Activated CD4-positive, CD25-positive, alpha-beta regulatory T cell treated with anti-CD3 and anti-CD28 coated beads, Interleukin-2, amount 50 U/mL, for 16 hours (primary cell): ENCODE measurements at regions not wholly inside any gene's neighbourhood (a gene's known extent, or its start where the extent isn't known, plus 50 kb on each side); places are given as distances from the start of the nearest gene placed in this dataset.

Experiments
- DNase-seq: peaks from one replicate; pipeline ENCODE4 v3.0.0-alpha.2; 2020; ENCODE audit warnings: low read depth, low spot score

- DNase-seq: no peak
These were observed 1578.4 kb upstream of the IGFBP7 start for GRCh38 chr4:58688568-58688967.

GRCh38 chr4:58679886-58680285 lies 1569.7 kb upstream of the IGFBP7 start:
- DNase-seq: no peak

- no peak for DNase-seq
These were observed 1568.9 kb upstream of the IGFBP7 start for GRCh38 chr4:58679051-58679450.

DNA sequence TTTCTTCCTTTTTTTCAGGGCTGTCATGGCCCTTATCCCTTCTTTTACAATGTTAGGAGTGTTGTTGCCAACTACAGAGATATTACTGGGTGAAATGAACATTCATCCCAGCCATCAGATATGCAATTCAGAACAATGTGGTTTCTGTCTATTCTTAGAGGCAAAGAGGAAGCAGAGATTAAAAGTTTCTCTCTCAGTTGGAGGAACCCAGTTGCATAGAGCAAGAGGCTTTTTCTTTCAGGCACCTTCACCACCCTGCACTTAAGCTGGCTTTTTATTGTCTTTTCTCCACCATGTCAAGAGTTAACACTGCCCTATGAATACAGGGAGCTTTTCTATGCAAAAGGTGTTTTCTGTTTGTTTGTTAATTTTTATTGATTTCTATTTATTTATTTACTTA lies 1559.6 kb upstream of the IGFBP7 start:
- no peak for DNase-seq

- DNase-seq: no peak
These were observed 1555.5 kb upstream of the IGFBP7 start for GRCh38 chr4:58665649-58666048.

- DNase-seq: no peak
These were observed 1548.5 kb upstream of the IGFBP7 start for GRCh38 chr4:58658701-58659100.

GRCh38 chr4:58653251-58653650 lies 1543.1 kb upstream of the IGFBP7 start:
- no peak for DNase-seq

- no peak for DNase-seq
These were observed 1539.0 kb upstream of the IGFBP7 start for GRCh38 chr4:58649226-58649625.

DNA sequence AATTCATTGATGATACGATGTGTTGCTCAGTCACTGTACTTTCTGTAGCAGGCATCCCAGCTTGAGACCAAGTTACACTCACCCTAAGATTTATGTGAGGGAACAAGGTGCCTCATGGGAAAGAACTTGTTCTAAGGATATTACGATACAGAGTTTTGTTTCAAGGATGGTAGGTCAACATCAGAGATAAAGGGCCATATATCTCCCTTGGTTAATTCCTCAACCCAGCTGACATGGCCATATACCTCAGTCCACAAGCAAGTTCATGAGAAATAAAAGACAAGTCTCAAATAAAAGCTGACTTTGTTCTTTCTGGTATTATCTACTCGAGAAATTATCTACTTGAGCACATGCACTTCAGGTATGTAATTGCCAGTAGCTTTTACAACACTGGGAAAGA lies 1535.9 kb upstream of the IGFBP7 start:
- no peak for DNase-seq

GRCh38 chr4:58644549-58644948 lies 1534.4 kb upstream of the IGFBP7 start:
- DNase-seq: no peak

- no peak for DNase-seq
These were observed 1526.2 kb upstream of the IGFBP7 start for GRCh38 chr4:58636381-58636780.

- no peak for DNase-seq
These were observed 1507.0 kb upstream of the IGFBP7 start for GRCh38 chr4:58617226-58617625.

- no peak for DNase-seq
These were observed 1500.8 kb upstream of the IGFBP7 start for GRCh38 chr4:58611012-58611411.

GRCh38 chr4:58606303-58606702 lies 1496.1 kb upstream of the IGFBP7 start:
- DNase-seq: no peak

DNA sequence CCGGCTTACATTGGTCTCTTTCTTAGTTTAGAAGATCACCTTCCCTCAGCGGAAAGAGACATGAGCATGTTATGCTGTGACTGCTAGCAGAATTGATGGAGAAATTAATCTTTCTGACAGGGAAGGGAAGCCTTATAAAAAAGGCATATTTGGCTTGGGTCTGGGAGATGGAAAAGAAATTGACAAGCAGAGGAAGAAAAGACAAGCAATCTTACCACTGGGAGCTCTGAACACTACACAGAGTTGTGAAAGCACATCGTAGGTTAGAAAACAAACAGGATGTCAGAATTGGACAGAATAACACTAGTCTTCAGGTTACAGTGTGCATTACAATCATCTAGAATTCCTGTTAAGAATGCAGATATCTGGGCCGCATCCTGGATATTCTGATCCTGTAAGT lies 1493.8 kb upstream of the IGFBP7 start:
- no peak for DNase-seq

DNA sequence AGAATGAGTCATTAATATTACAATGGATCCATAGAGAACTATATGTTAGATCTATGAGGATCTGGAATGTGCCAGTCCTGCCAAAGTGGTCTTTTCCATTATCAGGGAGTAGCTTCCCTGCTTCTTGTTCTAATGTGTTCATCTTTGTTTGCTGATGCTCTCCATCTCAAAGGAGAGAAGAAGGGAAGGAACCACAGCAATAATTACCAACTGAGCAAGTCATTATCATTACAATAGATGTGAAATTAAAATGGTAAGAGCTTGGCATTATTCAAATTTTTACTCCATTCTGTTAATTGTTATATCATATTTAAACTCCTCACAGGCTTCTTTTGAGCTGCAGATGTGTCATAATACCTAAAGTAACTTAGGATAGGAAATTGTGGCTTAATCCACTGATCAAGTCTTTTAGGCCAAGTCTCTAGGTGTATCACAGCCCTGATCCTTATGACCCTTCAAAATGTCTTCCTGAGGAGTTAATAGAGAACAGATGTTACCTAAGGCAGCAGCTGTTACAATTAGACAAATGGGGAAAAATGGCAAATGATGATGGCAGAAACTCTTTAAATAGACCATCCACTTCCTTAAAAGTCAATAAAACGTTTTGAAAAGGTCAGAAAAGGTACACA lies 1492.7 kb upstream of the IGFBP7 start:
- no peak for DNase-seq

- DNase-seq: no peak
These were observed 1491.8 kb upstream of the IGFBP7 start for GRCh38 chr4:58602022-58602421.

GRCh38 chr4:58600290-58600689 lies 1490.1 kb upstream of the IGFBP7 start:
- no peak for DNase-seq

- DNase-seq: no peak
These were observed 1480.5 kb upstream of the IGFBP7 start for GRCh38 chr4:58590722-58591121.

- no peak for DNase-seq
These were observed 1477.7 kb upstream of the IGFBP7 start for GRCh38 chr4:58587856-58588255.

DNA sequence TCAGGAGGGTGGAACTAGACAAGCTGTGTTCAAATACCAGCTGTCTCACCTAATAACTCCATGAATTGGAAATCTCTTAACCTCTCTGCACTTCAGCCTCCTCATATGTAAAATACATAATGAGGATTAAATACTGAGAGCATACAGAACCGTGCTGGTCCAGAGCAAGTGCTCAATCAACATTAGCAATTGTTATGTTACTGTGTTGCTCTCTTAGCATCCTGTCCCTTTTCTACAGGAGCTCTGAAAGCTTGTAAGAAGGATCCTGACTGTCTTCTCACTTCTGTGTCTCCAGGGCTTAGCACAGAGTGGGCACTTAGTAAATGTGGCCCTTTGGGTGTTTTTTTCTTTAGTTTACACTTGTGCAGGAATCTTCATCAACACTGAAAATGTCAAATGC lies 1456.1 kb upstream of the IGFBP7 start:
- DNase-seq: no peak

DNA sequence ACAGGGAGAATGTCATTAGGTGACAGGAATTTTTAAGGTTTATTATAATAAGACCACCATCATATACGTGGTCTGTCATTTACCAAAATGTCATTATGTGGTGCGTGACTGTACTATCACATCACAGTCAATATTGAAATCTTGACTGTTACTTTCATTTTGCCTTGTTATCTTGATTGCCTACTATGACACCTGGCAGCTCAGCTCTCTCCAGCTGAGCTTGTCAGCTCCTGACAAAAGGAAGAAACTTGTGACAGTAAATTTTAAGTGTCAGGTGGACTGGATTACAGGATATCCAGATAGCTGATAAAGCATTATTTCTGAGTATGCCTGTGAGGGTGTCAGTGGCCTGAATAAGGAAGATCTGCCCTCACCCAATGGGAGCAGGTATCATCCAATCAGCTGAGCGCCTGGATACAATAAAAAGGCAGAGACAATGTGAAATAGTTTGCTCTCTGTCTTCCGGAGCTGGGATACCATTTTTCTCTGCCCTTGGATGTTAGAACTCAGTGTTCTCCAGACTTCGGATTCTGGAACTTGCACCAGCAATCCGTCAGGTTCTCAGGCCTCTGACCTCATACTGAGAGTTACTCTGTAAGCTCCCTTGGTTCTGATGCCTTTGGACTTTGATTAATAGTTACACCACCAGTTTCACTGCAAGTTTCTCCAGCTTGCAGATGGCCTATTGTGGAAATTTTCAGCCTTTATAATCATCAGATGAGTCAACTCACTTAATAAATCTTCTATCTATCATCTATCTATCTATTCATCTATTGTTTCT lies 1454.7 kb upstream of the IGFBP7 start:
- no peak for DNase-seq

- no peak for DNase-seq
These were observed 1451.0 kb upstream of the IGFBP7 start for GRCh38 chr4:58561170-58561569.
